ENCODE measurements at regions not wholly inside any gene's neighbourhood (a gene's known extent, or its start where the extent isn't known, plus 50 kb on each side); places are given as distances from the start of the nearest gene placed in this dataset.
"Not testable (repeated sequence)": the region's sequence is repeated elsewhere in the genome, so short reads cannot be mapped to it uniquely, and the experiment has no call there.

GRCh38 chr4:62618042-62618441 is 1417.9 kb downstream of the ADGRL3 start:
- no peaks in the 10 kb centered on the region for H3K27me3 ChIP-seq
- H3K4me1 ChIP-seq, result no peaks in the 10 kb centered on the region
- WGBS, 2 donors, result 69 to 71% methylated on average over 2 of the region's 2 CpGs
- no peaks in the 10 kb centered on the region for H3K9me3 ChIP-seq
- H3K36me3 ChIP-seq (ENCODE audit: low read depth, missing control alignments), result no peaks in the 10 kb centered on the region
- no peak for DNase-seq
- H3K27ac ChIP-seq, result no peak overlapping the region
- H3K4me3 ChIP-seq, result no peak overlapping the region
- TF ChIP-seq CTCF (IDR thresholded peaks at IDR 0.05), result no peak
- TF ChIP-seq POLR2A (IDR thresholded peaks at IDR 0.05), result no peak
- intact Hi-C loops (cut with DNase I; ENCODE audit: low total_unique reads), result no loop called here

DNA sequence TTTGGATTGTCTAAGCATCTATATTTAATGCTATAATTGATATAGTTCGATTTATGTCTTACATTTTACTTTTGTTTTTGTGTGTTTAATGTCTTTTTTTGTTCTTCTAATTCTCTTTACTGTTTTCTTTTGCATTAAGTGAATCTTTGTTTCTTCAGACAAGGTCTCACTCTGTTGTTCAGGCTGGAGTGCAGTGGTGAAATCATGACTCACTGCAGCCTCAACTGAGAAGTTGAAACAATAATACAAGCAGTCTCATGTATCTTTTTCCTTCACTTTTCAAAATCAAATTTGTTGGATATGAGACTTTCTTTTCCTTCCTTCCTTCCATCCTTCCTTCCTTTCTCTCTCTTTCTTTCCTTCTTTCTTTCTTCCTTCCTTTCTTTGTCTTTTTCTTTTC is 1401.6 kb downstream of the ADGRL3 start:
- no peaks in the 10 kb centered on the region for H3K36me3 ChIP-seq (ENCODE audit: low read depth, missing control alignments)
- no peaks in the 10 kb centered on the region for H3K9me3 ChIP-seq
- WGBS, 2 donors, result 75 to 76% methylated on average over 1 of the region's 1 CpG
- no peaks in the 10 kb centered on the region for H3K4me1 ChIP-seq
- H3K27me3 ChIP-seq, result no peaks in the 10 kb centered on the region
- H3K27ac ChIP-seq, result no peak overlapping the region
- H3K4me3 ChIP-seq, result no peak overlapping the region
- intact Hi-C loops (cut with DNase I; ENCODE audit: low total_unique reads), result no loop called here
- DNase-seq, result no peak
- no peak for TF ChIP-seq POLR2A (IDR thresholded peaks at IDR 0.05)
- TF ChIP-seq CTCF (IDR thresholded peaks at IDR 0.05), result no peak

DNA sequence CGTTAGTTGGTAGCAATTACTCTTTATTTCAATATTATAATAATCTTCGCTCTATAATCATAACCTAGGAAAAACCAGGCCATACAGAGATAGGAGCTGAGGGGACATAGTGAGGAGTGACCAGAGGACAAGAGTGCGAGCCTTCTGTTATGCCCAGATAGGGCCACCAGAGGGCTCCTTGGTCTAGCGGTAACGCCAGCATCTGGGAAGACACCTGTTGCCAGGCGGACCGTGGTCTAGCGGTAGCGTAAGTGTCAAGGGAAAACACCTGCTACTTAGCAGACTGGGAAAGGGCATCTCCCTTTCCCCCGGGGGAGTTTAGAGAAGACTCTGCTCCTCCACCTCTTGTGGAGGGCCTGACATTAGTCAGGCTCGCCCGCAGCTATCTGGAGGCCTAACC is 1395.1 kb downstream of the ADGRL3 start:
- intact Hi-C loops (cut with DNase I; ENCODE audit: low total_unique reads); H3K36me3 ChIP-seq (ENCODE audit: low read depth, missing control alignments); H3K4me1 ChIP-seq; H3K4me3 ChIP-seq; H3K9me3 ChIP-seq; H3K27me3 ChIP-seq; H3K27ac ChIP-seq: not testable (repeated sequence)
- peak; percentile 64 for DNase-seq
- 64 to 70% methylated on average over 11 to 12 of the region's 12 CpGs for WGBS, 2 donors

- TF ChIP-seq POLR2A (IDR thresholded peaks at IDR 0.05) (no peak), CTCF (IDR thresholded peaks at IDR 0.05) (no peak)
- intact Hi-C loops (cut with DNase I; ENCODE audit: low total_unique reads), result no loop called here
- Histone ChIP-seq H3K27me3 (no peaks in the 10 kb centered on the region), H3K4me1 (no peaks in the 10 kb centered on the region), H3K4me3 (no peak overlapping the region), H3K9me3 (no peaks in the 10 kb centered on the region), H3K27ac (no peak overlapping the region), H3K36me3 (ENCODE audit: low read depth, missing control alignments) (no peaks in the 10 kb centered on the region)
- 78 to 81% methylated on average over 2 of the region's 2 CpGs for WGBS, 2 donors
- no peak for DNase-seq
Observed at GRCh38 chr4:62591756-62592155, 1391.6 kb downstream of the ADGRL3 start.

DNA sequence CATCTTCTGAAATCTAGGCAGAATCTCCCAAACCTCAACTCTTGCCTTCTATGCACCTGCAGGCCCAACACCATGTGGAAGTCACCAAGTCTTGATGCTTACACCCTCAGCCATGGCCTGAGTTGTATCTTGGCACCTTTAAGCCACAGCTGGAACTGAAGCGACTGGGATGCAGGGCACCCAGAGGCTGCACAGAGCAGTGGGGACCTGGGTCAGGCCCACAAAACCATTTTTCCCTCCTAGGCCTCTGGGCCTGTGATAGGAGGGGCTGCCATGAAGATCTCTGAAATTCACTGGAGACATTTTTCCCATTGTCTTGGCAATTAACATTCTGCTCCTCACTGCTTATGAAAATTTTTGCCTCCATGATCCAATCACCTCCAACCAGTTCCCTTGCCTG is 1388.5 kb downstream of the ADGRL3 start:
- H3K27me3 ChIP-seq, result no peaks in the 10 kb centered on the region
- TF ChIP-seq POLR2A (IDR thresholded peaks at IDR 0.05) (no peak), CTCF (IDR thresholded peaks at IDR 0.05) (no peak)
- intact Hi-C loops (cut with DNase I; ENCODE audit: low total_unique reads), result no loop called here
- no peaks in the 10 kb centered on the region for H3K9me3 ChIP-seq
- no peak overlapping the region for H3K4me3 ChIP-seq
- 92 to 94% methylated on average over 1 of the region's 1 CpG for WGBS, 2 donors
- no peak for DNase-seq
- no peak overlapping the region for H3K27ac ChIP-seq
- no peaks in the 10 kb centered on the region for H3K36me3 ChIP-seq (ENCODE audit: low read depth, missing control alignments)
- no peaks in the 10 kb centered on the region for H3K4me1 ChIP-seq

Data from testis (tissue), 2 donors.